SH-SY5Y (cell line): ENCODE measurements at regions not wholly inside any gene's neighbourhood (a gene's known extent, or its start where the extent isn't known, plus 50 kb on each side); places are given as distances from the start of the nearest gene placed in this dataset.

Experiments used
- GATA2 ChIP-seq: IDR thresholded peaks from 2 replicates; pipeline ENCODE4 v1.6.1; 2011; ENCODE audit warnings: mild to moderate bottlenecking, low read depth, low read length
- GATA3 ChIP-seq: IDR thresholded peaks from 2 replicates; pipeline ENCODE4 v1.6.1; 2011; ENCODE audit warnings: low read depth, mild to moderate bottlenecking, low read length, moderate library complexity

- TF ChIP-seq GATA2: no peak
- TF ChIP-seq GATA3: no peak
Observed at GRCh38 chr6:130494729-130495128, 128.9 kb downstream of the TMEM200A start.
